Activated T-helper 1 cell treated with Interleukin-2 at 50 U/mL for 16 hours (primary cell): ENCODE measurements at regions not wholly inside any gene's neighbourhood (a gene's known extent, or its start where the extent isn't known, plus 50 kb on each side); places are given as distances from the start of the nearest gene placed in this dataset.
"Not testable (repeated sequence)": the region's sequence is repeated elsewhere in the genome, so short reads cannot be mapped to it uniquely, and the experiment has no call there.

Experiments used
- DNase-seq: peaks from one replicate; pipeline ENCODE4 v3.0.0-alpha.2; 2020; ENCODE audit warnings: low read depth

DNA sequence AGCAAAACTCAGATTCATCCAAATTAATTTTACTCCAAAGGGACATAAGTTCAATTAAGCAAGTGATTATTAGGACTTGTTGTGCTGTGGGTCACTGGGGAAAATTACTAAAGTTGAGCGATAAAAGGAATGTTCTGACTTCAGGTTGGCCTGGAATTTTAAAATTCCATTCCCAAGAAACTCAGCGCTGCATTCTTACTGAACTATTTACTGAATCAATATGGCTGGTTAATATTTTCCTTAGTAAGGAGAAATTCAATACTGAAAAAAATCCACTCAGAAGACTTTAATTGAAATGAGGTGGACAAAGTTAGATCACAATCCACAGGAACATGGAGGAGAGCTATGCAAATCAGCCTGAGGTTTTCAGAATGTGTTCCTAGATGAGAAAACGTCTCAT is 578.9 kb upstream of the NR5A2 start:
- no peak for DNase-seq

DNA sequence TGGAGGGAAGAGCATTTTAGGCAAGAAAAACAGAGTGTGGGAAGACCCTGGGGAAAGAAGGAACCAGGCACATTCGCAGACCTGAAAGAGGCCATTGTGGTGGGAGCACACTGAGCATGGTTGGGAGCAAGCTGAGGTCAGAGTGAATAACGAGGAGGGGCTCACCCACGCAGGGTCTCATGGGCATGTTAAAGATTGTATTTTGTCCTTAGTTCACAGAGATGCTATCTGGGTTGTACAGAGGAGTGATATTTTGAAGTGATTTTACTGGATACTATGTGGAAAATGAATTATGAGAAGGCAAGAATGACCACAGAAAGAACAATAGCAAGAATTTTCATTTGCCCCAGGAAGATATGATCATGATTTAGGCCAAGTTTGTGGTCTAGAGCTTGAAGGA is 578.3 kb upstream of the NR5A2 start:
- DNase-seq = no peak

DNA sequence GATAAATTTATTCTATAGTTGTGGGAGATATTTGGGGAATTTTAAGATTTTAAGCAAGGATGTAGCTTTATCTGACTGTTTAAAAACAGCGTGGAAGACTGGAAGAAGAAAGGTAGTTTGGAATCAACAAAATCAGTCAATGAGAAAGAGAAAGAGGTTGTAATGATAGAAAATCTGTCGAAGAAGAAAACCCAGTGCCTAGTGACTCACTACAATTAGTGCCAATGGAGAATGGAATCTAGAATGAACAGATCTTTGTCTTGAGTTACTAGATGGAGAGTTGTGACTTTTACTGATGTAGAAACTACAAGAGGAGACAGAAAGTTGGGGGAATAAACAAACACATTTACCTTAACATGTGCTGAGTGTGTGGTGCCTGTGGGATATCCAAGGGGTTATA is 577.8 kb upstream of the NR5A2 start:
- no peak for DNase-seq

DNA sequence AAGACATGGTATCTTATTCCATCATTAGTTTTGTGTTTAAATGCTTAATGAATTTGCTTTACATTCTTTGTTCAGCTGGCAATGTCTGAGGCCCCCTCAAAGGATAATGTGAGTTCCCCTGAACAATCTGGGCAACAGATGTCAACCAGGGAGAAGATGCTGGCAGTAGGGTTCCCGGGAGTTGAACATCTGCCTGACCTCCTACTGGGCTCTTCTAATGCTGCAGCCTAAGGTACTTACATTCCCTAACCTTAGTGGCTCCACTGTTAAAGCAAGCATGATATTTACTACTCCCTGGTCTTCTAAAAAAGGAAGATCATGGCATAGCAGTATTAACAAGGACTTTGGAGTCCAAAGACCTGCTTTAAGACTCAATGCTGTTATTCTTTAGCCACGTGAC is 574.9 kb upstream of the NR5A2 start:
- DNase-seq = no peak

DNA sequence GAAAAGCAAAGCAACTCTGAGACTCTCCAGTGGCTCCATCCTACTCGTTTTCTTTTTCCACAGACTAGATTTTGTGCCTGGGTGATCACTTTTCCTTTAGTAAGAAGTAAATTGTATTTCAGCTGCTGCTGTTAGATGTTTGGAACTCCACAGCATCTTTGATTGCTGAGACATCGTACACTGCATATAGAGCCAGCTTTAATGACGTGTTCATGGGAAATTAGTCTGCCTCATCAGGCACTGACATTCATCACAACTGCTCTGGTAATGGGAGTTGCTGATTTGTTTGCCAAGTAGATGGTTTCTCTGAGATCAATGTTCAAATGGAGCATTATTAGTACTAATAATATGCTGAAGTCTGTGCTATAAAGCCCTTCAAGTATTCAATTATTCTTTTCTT is 573.8 kb upstream of the NR5A2 start:
- no peak for DNase-seq

DNA sequence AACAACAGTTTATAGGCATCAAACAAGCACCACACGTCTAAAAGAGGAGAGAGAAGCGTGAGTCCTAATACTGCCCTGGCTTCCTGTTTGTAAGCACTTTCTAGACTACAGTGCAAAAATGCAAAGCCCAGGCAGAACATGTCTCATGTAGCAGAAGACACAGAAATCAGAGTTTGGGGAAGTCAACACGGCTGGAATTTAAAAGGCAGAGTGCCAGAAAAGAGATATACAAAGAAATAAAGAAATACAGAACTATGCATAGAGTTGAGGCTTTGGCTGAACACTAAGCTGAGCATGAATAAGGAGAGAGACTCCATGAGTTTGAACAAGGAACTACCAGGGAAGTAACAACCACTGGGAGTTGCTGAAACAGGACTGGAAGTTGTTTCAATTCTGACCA is 566.6 kb upstream of the NR5A2 start:
- DNase-seq = no peak

DNA sequence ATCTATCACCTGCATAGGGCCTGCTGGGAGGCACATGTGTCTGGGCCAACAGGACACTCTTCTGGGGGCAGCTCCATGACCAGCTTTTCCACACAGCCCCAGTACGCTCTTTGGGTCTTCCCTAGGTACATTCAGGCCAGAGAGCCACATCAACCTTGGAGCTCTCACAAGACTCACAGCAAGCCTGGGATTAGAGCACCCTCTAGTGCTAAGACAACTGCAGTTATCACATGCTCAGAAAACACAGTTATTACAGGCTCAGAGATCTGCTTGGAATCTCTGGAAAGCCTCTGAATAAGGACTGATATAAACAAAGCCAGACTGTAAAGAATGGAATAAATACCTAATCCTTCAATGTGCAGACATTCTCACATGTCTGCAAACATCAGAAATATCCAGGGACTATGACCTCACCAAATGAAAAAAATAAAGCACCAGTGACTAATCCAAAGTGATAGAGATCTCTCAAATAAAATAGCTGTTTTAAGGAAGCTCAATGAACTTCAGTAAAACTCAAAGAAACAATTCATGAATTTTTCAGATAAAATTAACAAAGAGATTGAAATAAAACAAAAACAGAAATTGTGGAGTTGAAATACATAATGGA is 563.9 kb upstream of the NR5A2 start:
- no peak for DNase-seq

DNA sequence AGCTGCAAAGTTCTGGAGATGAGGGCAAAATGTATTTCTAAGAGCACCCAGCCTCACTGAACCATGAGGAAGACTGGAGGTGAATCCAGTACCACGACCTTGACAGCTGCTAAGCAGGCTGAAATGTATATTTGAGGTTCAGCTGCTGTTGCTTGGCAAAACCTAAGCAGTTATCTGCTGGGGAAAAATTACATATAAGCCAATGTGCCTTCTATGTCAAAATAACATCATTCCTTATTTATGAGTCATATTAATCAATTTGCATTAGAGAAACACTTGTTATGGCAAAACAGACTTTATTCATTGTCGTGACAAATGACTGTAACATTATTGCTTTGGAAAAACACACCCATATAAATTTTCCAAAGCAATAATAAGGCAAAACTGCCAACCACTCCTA is 560.5 kb upstream of the NR5A2 start:
- DNase-seq = no peak

DNA sequence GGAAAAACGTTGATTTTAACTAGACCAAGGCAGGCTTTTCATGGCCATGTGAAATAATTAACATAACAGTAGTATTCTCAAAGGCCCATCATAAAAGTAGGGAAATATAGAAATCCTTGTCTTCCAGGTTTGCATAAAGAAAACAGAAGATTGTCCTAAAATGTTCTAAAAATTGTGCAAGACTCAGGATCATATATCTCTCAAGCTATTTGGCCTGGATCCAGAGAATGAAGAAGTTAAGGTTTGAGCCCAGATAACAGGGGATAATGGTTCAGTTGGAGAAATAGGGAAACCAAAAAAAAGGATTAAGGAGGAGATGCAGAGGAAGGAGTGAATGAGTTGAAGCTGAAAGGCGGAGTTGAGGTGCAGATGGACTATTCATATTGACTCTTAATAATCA is 555.5 kb upstream of the NR5A2 start:
- DNase-seq = no peak

DNA sequence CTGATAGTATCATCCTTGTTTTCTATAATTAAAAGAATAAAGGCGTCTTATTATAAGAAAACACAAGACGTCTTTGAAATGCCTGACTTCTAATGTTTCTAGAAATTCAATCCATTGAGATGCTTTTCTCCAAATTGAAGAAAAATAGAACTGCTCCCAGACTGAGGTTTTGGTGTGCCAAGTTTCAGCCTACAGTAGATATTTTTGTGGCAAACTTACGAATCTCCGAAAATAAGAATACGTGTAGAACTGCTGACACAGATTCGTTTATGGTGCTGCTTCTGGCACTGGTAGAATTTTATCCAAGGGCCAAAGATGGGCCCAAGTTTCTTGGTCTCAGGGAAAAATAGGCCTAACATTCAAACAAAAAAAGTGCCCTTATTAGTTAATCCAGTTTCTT is 554.5 kb upstream of the NR5A2 start:
- DNase-seq = no peak

DNA sequence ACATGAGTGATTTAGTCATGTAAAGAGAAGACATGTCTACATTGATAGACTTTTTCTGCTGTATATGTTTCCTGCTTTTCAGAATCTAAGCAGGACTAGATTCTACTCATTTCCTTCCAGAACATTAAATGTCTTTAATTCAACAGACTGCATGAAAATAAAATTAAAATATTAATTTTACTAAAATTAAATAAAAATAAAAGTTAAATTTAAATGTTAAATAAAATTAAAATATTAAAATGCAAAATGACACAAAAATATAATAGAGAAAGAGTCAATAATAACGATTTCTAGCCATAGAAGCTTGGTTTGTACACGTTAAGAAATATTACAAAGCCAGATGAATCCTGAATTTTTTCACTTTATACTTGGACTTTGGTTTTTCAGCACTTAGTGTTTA is 552.8 kb upstream of the NR5A2 start:
- DNase-seq = no peak

DNA sequence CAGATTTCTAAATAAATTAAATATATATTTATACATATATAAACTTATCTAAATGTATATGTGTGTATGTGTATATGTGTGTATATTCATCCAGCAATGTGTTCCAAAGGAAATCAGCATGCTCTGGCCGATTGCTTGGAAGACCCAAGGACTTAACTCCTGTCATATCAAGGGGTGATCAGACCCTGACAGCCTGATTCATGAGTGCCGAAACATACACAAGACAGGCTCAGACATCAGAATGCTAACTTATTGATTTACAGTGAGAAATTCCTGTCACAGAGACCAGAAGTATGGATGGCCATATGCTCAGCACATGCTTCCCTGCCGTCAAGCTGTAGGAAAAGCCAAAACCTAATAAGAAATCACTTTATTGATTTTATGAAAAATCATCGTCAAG is 545.1 kb upstream of the NR5A2 start:
- no peak for DNase-seq

DNA sequence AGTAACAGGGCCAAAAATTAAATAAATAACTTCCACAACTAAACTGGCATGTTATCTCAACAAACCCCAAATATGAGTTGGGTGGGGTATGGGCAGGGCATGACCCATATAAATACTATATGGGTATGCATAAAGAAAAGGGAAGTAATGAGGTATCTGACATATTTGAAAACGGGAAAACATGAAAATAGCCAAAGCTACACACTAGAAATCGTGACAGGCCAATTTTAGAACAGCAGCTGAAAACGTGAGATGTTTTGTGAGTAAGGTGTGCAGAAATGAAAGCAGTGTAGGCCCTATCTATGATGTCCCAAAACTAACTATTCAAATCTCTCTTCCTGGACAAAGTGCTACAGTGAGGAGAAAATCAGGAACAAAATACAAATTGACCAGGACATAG is 537.9 kb upstream of the NR5A2 start:
- DNase-seq = no peak

DNA sequence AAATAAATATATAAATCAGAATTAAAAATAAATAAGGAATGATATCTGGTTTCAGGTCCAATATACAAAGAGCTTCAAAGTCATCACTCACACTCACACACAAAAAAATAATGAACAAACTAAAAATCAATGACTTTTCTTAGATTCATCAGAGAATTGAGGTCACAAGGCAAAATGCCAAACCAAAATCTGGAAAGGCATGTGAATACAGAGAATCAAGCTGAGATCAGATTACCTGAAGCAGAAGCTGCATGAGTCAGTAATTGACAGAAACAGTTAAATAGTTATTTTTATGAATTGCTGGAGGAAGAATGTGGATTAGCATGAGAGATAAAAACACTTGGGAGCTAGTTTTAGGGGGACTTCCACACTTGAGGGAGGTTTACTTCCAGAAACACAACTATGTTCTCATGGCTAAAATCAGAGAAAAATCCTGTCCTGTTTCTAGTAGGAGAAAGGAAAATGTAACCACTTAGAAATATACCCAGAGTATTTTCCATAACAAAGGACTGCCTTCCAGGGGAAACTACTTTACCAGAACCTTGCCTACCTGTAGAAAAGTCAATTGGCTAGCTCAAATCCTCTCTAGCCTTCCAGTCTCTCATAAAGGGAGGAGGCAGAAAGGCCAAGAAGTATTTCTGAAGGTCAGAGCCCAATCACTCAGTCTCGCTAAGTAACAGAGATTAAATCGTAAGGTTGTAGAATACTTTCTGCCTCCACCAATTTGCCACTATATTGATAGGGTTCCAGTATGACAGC is 536.6 kb upstream of the NR5A2 start:
- no peak for DNase-seq

DNA sequence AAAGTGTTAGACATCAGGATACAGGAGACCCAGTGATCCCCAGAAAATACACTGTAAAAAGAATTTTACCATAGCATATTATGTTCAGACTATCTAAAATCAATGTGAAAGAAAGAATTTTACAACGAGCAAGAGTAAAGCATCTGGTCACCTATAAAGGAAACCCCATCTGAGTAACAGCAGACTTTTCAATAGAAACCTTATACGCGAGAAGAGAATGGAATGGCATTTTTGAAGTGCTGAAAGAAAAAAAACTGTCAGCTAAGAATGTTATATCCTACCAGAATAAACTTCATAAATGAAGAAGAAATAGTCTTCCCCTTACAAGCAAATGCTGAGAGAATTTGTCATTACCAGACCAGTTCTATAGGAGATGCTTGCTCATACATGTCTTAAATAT is 532.1 kb upstream of the NR5A2 start:
- no peak for DNase-seq

DNA sequence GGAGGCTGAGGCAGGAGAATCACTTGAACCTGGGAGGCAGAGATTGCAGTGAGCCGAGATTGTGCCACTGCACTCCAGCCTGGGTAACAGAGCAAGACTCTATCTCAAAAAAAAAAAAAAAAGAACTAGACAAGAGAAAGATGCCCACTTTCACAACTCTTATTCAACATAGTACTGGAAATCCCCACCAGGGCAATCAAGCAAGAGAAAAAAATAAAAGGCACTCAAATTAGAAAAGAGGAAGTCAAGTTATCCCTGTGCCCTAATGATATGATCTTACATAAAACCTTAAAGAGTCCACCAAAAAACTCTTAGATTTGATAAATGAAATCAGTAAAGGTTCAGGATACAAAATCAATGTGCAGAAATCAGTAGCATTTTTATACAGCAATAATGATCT is 528.7 kb upstream of the NR5A2 start:
- DNase-seq = not testable (repeated sequence)

DNA sequence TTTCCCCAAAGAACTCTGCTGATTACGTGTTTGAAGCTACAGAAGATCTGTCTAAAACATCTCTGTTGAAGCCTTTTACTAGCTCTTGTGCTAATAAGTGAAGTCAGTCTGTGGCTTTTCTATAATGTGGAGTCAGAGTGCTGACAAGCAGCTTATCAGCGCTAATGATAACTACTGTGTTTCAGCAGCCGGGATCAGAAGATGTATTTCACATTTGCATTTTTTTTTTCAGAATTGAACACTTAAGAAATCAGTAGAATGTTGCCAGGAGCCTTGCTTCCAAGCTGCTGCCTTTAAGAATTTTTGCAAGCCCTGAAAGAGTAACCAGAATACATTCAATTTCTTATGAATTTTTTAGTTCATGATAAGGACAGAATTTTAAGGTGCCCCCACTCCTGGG is 519.4 kb upstream of the NR5A2 start:
- no peak for DNase-seq

DNA sequence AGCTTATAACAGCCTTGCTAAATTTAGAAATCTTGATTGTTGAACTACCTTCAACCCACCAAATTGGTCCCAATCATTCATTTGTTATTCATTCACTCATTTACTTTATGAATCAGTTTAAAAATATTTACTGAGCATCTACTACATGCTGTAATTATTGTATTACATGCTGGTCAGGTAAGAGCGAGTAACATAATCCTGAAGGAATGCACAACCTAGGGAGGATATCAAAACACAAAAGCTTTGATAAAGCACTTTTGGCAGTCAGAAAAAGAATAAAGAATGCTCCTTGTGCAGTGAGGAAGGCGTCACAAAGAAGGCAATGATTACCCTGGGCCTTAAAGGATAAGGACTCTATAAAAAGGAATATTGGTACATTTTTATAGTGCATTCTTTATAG is 518.9 kb upstream of the NR5A2 start:
- DNase-seq = no peak

DNA sequence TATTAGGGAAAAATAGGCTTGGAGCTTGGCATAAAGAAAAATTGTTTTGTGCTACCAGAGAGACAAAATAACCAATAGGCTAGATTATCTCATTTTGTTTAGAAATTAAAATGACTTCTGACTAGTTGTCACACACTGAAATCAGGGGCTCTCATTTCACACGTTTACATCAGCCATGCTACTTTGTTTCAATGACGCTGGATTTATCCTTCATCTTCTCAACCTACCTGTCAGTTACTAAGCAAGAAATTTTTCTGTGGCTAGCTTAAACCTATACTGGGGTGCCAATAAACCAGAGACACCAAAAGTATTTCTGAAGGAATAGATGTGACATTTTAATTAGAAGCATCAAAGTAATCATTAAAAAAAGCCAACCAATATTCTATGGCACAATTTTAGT is 518.1 kb upstream of the NR5A2 start:
- no peak for DNase-seq

DNA sequence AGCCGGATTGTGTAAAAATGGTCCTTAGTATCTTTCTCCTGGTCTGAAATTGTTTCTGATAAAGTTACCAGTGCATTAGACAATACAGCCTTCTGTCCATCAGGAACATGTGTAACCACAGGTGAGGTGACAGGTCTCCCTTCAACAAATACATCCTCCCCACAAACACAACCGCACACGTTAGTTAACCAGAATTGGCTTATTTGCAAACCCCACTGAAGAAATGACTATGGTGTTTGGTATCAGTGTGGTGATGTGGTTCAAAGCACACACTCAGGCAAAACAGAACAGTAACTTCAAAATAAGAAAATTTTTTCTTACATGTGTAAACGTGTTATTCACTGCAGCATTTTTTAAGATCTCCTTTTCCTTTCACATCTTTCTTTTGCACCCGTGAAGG is 517.2 kb upstream of the NR5A2 start:
- DNase-seq = no peak

DNA sequence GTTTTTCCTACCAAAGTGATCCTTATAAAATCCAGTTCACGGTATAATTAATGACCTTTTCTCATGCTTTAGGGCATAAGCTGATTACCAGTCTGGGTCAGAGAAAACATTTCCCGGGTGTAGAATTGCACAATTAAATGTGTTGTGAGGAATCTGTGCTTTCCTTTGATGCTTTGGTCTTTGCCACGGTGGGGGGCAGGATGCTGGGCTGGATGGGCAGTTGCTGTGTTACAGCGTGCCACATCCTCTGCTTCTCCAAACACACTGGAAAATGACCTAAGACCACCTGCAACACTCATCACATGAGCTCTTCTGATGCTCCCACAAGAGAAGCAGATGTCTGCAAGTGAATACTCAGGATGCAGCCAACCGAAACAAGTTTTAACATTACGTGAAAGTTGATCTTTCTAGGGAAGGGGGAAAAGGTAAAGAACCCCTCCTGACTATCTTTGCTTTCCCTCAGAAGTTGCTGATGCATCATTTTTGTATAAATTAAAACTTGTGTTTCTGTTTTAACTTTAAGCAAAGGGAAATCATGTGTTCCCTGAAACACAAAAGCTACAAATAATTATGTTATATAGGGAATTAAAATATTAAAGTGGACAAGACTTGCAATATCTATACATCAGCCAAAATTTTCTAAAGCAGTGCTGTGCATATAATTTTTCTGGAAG is 515.3 kb upstream of the NR5A2 start:
- DNase-seq = no peak

DNA sequence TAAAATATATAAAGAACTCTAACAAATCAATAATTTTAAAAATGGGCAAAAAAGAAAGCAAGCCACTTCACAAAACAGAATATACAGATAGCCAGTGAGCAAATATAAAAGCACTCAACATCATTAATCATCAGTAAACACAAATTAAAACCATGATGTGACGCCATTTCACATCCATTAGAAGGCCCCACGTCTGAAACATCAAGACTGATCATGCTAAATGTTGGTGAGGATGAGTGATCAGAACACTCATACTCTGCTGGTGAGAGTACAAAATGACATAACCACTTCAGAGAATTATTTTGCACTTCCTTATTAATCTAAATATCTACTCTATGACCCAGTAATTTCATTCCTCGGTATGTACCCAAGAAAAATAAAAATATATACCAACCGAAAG is 512.2 kb upstream of the NR5A2 start:
- no peak for DNase-seq

DNA sequence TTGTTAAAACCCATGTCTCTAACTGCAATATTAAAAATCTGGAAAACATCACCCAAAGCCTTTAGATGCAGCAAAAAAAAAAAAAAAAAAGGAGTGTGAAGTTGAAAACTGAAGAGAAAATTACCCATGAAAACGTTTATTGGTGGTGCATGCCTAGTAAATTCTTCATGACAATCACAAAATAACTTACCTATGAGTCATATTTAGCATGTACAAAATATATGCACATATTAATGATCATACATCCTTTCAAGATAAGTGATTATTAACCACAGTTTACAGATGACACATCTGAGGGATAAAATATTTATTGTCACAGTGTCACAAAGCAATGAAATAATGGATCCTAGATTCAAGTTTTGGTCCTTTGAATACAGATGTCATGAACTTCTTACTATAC is 505.2 kb upstream of the NR5A2 start:
- DNase-seq = no peak

DNA sequence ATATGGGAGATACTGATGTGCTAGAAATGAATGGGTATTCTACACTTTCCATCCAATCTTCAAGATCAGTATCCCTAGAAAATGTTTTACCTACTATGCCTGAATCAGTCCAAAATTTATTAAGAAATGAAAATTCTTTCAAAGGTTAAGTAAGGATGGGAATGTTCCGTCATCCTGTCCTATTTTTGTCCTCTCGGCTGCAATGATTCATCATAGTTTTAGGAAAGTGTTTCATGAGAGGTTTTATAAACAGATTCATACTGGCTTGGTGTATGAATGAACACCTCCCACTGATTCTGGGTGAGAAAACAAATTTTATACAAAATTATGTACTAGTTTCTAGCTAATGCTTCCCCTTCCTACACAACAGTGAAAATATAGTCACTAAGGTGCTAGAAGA is 504.6 kb upstream of the NR5A2 start:
- DNase-seq = no peak
